H9 (cell line): ENCODE measurements at regions not wholly inside any gene's neighbourhood (a gene's known extent, or its start where the extent isn't known, plus 50 kb on each side); places are given as distances from the start of the nearest gene placed in this dataset.

Experiments used
- DNase-seq: peaks from one replicate; pipeline ENCODE4 v3.0.0-alpha.2; 2017
- H2AFZ ChIP-seq: one replicate; pipeline ENCODE4 v1.6.1; 2013; ENCODE audit warnings: mild to moderate bottlenecking, low read length, control low read depth, moderate library complexity
- H2AK5ac ChIP-seq: 2 replicates; pipeline ENCODE4 v1.6.1; 2013; ENCODE audit warnings: low read length, control low read depth, mixed read lengths; ENCODE audit not compliant: insufficient read length
- H2BK120ac ChIP-seq: one replicate; pipeline ENCODE4 v1.6.1; 2013; ENCODE audit warnings: low read depth, mild to moderate bottlenecking, low read length, control low read depth, inconsistent platforms; ENCODE audit not compliant: poor library complexity, severe bottlenecking
- H2BK12ac ChIP-seq: 2 replicates; pipeline ENCODE4 v1.6.1; 2013; ENCODE audit warnings: low read length, control low read depth, mixed read lengths, low read depth; ENCODE audit not compliant: insufficient read length
- H2BK15ac ChIP-seq: 2 replicates; pipeline ENCODE4 v1.6.1; 2013; ENCODE audit warnings: low read depth, low read length, control low read depth
- H2BK20ac ChIP-seq: one replicate; pipeline ENCODE4 v1.6.1; 2013; ENCODE audit warnings: low read depth, mild to moderate bottlenecking, low read length, control low read depth, inconsistent platforms; ENCODE audit not compliant: poor library complexity, severe bottlenecking
- H2BK5ac ChIP-seq: 2 replicates; pipeline ENCODE4 v1.6.1; 2013; ENCODE audit warnings: low read length, control low read depth, mixed read lengths; ENCODE audit not compliant: insufficient read length
- H3K14ac ChIP-seq: 2 replicates; pipeline ENCODE4 v1.6.1; 2013; ENCODE audit warnings: low read length, control low read depth; ENCODE audit not compliant: insufficient read depth
- H3K18ac ChIP-seq: 2 replicates; pipeline ENCODE4 v1.6.1; 2013; ENCODE audit warnings: low read depth, mild to moderate bottlenecking, mixed read lengths, low read length, control low read depth; ENCODE audit not compliant: insufficient read length
- H3K23ac ChIP-seq: 2 replicates; pipeline ENCODE4 v1.6.1; 2013; ENCODE audit warnings: low read length, control low read depth, mixed read lengths, low read depth; ENCODE audit not compliant: insufficient read length
- H3K23me2 ChIP-seq: 2 replicates; pipeline ENCODE4 v1.6.1; 2013; ENCODE audit warnings: low read depth, mild to moderate bottlenecking, mixed read lengths, low read length, control low read depth; ENCODE audit not compliant: insufficient read length, poor library complexity, severe bottlenecking
- H3K27ac ChIP-seq: 2 replicates; pipeline ENCODE4 v1.5.1; 2013; ENCODE audit warnings: low read length, control low read depth, mixed read lengths, low read depth; ENCODE audit not compliant: insufficient read length
- H3K27me3 ChIP-seq: 2 replicates; pipeline ENCODE4 v1.6.1; 2013; ENCODE audit warnings: low read length, control low read depth, inconsistent platforms; ENCODE audit not compliant: insufficient read depth
- H3K4ac ChIP-seq: 2 replicates; pipeline ENCODE4 v1.6.1; 2013; ENCODE audit warnings: low read depth, mild to moderate bottlenecking, control low read depth, inconsistent platforms, low read length, moderate library complexity
- H3K4me1 ChIP-seq: 2 replicates; pipeline ENCODE4 v1.6.1; 2013; ENCODE audit warnings: low read length, control low read depth, inconsistent platforms; ENCODE audit not compliant: insufficient read depth
- H3K4me2 ChIP-seq: 2 replicates; pipeline ENCODE4 v1.6.1; 2013; ENCODE audit warnings: low read length, control low read depth, mixed read lengths; ENCODE audit not compliant: insufficient read length, insufficient read depth
- H3K56ac ChIP-seq: 2 replicates; pipeline ENCODE4 v1.6.1; 2013; ENCODE audit warnings: low read depth, mild to moderate bottlenecking, mixed read lengths, low read length, control low read depth; ENCODE audit not compliant: insufficient read length
- H3K79me1 ChIP-seq: 2 replicates; pipeline ENCODE4 v1.6.1; 2013; ENCODE audit warnings: low read depth, mild to moderate bottlenecking, moderate library complexity, low read length, control low read depth, inconsistent platforms; ENCODE audit not compliant: insufficient read depth, poor library complexity, severe bottlenecking
- H3K79me2 ChIP-seq: 2 replicates; pipeline ENCODE4 v1.6.1; 2013; ENCODE audit warnings: low read length, control low read depth, inconsistent platforms; ENCODE audit not compliant: insufficient read depth
- H3K9ac ChIP-seq: 2 replicates; pipeline ENCODE4 v1.6.1; 2013; ENCODE audit warnings: low read length, control low read depth, mixed read lengths; ENCODE audit not compliant: insufficient read length; ENCODE audit errors: extremely low read depth
- H3K9me3 ChIP-seq: one replicate; pipeline ENCODE4 v1.6.1; 2013; ENCODE audit warnings: low read depth, low read length, inconsistent platforms; ENCODE audit not compliant: control insufficient read depth
- H3T11ph ChIP-seq: one replicate; pipeline ENCODE4 v1.6.1; 2013; ENCODE audit warnings: mild to moderate bottlenecking, low read length, control low read depth, inconsistent platforms
- H4K20me1 ChIP-seq: one replicate; pipeline ENCODE4 v1.6.1; 2013; ENCODE audit not compliant: control insufficient read depth, insufficient read length, insufficient read depth
- H4K5ac ChIP-seq: 2 replicates; pipeline ENCODE4 v1.6.1; 2013; ENCODE audit warnings: low read depth, mild to moderate bottlenecking, mixed read lengths, low read length, control low read depth; ENCODE audit not compliant: insufficient read length
- H4K8ac ChIP-seq: replicated peaks from 2 replicates; pipeline ENCODE4 v1.6.1; 2013; ENCODE audit warnings: low read length, control low read depth, mixed read lengths, low read depth; ENCODE audit not compliant: insufficient read length
- H4K91ac ChIP-seq: 2 replicates; pipeline ENCODE4 v1.6.1; 2013; ENCODE audit warnings: low read depth, mild to moderate bottlenecking, moderate library complexity, mixed read lengths, low read length, control low read depth; ENCODE audit not compliant: insufficient read length
- H3K27ac Mint-ChIP-seq, 3 experiments: 2 replicates in 2 of 3; 3 replicates in 1 of 3; pipeline ENCODE4 v1.8.0; 2020 to 2021; ENCODE audit warnings: mixed read lengths in 3 of 3, mild to moderate bottlenecking in 1 of 3, moderate library complexity in 1 of 3
- H3K27me3 Mint-ChIP-seq: 2 replicates; pipeline ENCODE4 v1.8.0; 2021; ENCODE audit warnings: low read depth, mild to moderate bottlenecking, moderate library complexity, mixed read lengths
- H3K36me3 Mint-ChIP-seq, 3 experiments: 2 replicates in 2 of 3; 3 replicates in 1 of 3; pipeline ENCODE4 v1.8.0; 2020 to 2021; ENCODE audit warnings: low read depth in 3 of 3, mixed read lengths in 3 of 3; ENCODE audit not compliant: insufficient read depth in 1 of 3
- H3K4me1 Mint-ChIP-seq, 2 experiments: 2 replicates each; pipeline ENCODE4 v1.8.0; 2020; ENCODE audit warnings: mixed read lengths in 2 of 2
- H3K4me3 Mint-ChIP-seq, 2 experiments: 2 replicates in 1 of 2; 3 replicates in 1 of 2; pipeline ENCODE4 v1.8.0; 2020 to 2021; ENCODE audit warnings: mild to moderate bottlenecking in 2 of 2, mixed read lengths in 2 of 2, moderate library complexity in 1 of 2
- H3K9me3 Mint-ChIP-seq, 2 experiments: 2 replicates in 1 of 2; 3 replicates in 1 of 2; pipeline ENCODE4 v1.8.0; 2020; ENCODE audit warnings: mild to moderate bottlenecking in 2 of 2, mixed read lengths in 2 of 2, moderate library complexity in 1 of 2
- WGBS: extraction: QIAGEN DNeasy Blood & Tissue Kit; methylation state at CpG from one replicate; pipeline ENCODE4 v1.1.7; 2013; ENCODE audit warnings: missing lambda C conversion rate, low lambda C conversion rate, mixed read lengths; ENCODE audit not compliant: insufficient read length; ENCODE audit errors: extremely low coverage; 5-methylcytosine and 5-hydroxymethylcytosine counted together
- TF ChIP-seq, protein P1 (sequence below): fragments of 200-600 bp; sonication (generic); conservative IDR thresholded peaks from 3 replicates; pipeline ENCODE4 v1.8.0; 2021; ENCODE audit warnings: antibody characterized with exemption, mild to moderate bottlenecking

DNA sequence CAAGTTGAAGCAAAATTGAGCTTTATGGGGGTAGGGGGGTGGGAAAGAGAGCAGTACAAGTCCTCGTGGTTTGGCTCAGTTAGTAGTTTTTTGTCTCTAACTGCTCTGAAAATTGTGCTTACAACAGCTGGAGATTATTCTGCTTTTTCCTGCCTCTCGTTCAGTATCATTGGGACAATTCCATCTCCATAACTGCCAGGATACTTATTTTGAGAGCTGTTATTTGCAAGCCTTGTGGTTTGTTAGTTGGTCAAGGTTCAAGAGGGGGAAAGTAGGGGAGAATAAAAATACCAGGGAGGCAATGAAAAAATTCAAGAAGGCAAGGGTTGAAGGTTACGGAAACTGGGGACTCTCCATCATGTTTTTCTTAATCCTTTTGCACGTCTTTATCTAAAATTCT is 811.8 kb upstream of the ADGRL2 start:
- no peaks in the 10 kb centered on the region for H3K27me3 Mint-ChIP-seq
- Histone ChIP-seq H3K4ac (no peak overlapping the region), H3K27me3 (no peaks in the 10 kb centered on the region), H4K91ac (no peak overlapping the region), H2AK5ac (no peak overlapping the region), H3K56ac (no peak overlapping the region), H3K18ac (no peak overlapping the region), H2BK5ac (no peak overlapping the region), H2BK120ac (no peak overlapping the region), H3K4me1 (no peaks in the 10 kb centered on the region; the same call in 1 of the 2 replicates), H3K4me2 (no peak overlapping the region), H4K8ac (no peak overlapping the region), H4K20me1 (no peaks in the 10 kb centered on the region), H2BK12ac (no peak overlapping the region), H4K5ac (no peak overlapping the region), H3K27ac (no peak overlapping the region), H2AFZ (no peak overlapping the region), H3K23ac (no peak overlapping the region), H3T11ph (no peak overlapping the region), H3K79me2 (no peaks in the 10 kb centered on the region), H3K9ac (no peak overlapping the region), H3K9me3 (no peaks in the 10 kb centered on the region), H3K14ac (no peak overlapping the region), H2BK20ac (no peak overlapping the region), H3K23me2 (no peaks in the 10 kb centered on the region), H3K79me1 (no peaks in the 10 kb centered on the region), H2BK15ac (no peak overlapping the region)
- WGBS: no CpG with 5 or more reads among the region's 4 CpGs
- no peaks in the 10 kb centered on the region; a peak in 1 of 5 replicates for H3K9me3 Mint-ChIP-seq
- H3K27ac Mint-ChIP-seq: peak overlapping the region in 1 of 3 experiments; percentile 24; a peak in 1 of 7 replicates
- no peaks in the 10 kb centered on the region for H3K36me3 Mint-ChIP-seq
- H3K4me1 Mint-ChIP-seq: peaks cover 7 to 8% of the 10 kb centered on the region in 2 experiments
- no peak for DNase-seq
- TF ChIP-seq, protein P1, sequence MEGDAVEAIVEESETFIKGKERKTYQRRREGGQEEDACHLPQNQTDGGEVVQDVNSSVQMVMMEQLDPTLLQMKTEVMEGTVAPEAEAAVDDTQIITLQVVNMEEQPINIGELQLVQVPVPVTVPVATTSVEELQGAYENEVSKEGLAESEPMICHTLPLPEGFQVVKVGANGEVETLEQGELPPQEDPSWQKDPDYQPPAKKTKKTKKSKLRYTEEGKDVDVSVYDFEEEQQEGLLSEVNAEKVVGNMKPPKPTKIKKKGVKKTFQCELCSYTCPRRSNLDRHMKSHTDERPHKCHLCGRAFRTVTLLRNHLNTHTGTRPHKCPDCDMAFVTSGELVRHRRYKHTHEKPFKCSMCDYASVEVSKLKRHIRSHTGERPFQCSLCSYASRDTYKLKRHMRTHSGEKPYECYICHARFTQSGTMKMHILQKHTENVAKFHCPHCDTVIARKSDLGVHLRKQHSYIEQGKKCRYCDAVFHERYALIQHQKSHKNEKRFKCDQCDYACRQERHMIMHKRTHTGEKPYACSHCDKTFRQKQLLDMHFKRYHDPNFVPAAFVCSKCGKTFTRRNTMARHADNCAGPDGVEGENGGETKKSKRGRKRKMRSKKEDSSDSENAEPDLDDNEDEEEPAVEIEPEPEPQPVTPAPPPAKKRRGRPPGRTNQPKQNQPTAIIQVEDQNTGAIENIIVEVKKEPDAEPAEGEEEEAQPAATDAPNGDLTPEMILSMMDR: no peak
- H3K4me3 Mint-ChIP-seq: no peak overlapping the region
